ENCODE measurements at regions not wholly inside any gene's neighbourhood (a gene's known extent, or its start where the extent isn't known, plus 50 kb on each side); places are given as distances from the start of the nearest gene placed in this dataset.

DNA sequence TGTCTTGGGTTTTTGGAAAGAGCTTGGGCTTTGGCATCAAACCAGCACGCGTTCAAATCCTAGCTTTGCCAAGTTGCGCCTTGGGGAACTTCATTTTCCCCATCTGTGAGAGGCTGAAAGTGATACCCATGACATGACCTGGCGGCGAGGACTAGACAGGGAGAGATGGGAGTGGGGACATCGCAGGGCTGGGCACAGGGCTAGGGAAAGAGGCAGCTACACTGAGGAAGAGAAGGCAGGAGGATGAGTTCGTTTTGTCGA lies 202.9 kb downstream of the IRF8 start:
- TF ChIP-seq CTCF (IDR thresholded peaks at IDR 0.05) (no peak), POLR2AphosphoS5 (IDR thresholded peaks at IDR 0.05) (no peak)
